ENCODE measurements at regions not wholly inside any gene's neighbourhood (a gene's known extent, or its start where the extent isn't known, plus 50 kb on each side); places are given as distances from the start of the nearest gene placed in this dataset.

DNA sequence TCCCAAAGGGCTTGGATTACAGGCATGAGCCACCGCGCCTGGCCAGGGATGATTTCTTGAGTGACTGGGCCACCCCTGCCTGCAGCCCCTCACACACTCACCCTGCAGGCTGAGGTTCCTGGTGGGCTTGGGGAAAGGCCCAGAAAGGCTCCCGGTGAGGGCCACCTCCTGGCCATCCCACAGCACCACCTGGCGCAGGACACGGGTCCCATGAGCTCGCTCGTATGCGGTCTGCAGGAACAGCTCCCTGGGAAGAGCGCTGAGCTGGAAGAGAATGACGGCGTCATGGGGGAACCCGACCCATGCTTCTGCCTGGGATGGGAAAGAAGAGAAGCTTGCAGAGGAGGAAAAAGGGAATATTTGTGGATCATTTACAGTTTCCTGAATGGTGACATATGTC, 59.3 kb downstream of the RMI2 start:
- no peaks in the 10 kb centered on the region for H3K4me1 ChIP-seq
- no peak overlapping the region for H3K27ac ChIP-seq
- no peaks in the 10 kb centered on the region for H3K27me3 ChIP-seq
- no peaks in the 10 kb centered on the region for H3K36me3 ChIP-seq
- no peak overlapping the region for H3K4me3 ChIP-seq
- TF ChIP-seq, protein P1, sequence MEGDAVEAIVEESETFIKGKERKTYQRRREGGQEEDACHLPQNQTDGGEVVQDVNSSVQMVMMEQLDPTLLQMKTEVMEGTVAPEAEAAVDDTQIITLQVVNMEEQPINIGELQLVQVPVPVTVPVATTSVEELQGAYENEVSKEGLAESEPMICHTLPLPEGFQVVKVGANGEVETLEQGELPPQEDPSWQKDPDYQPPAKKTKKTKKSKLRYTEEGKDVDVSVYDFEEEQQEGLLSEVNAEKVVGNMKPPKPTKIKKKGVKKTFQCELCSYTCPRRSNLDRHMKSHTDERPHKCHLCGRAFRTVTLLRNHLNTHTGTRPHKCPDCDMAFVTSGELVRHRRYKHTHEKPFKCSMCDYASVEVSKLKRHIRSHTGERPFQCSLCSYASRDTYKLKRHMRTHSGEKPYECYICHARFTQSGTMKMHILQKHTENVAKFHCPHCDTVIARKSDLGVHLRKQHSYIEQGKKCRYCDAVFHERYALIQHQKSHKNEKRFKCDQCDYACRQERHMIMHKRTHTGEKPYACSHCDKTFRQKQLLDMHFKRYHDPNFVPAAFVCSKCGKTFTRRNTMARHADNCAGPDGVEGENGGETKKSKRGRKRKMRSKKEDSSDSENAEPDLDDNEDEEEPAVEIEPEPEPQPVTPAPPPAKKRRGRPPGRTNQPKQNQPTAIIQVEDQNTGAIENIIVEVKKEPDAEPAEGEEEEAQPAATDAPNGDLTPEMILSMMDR (IDR thresholded peaks at IDR 0.05) = no peak
- no peaks in the 10 kb centered on the region for H3K9me3 ChIP-seq
- DNase-seq (ENCODE audit: low spot score in 2 of 2) = no peak
- intact Hi-C loops (cut with DNase I) = loop anchor here (5.0 kb wide), 2 partner anchors 128 to 442 kb away; no protein-coding TSS in a partner anchor

DNA sequence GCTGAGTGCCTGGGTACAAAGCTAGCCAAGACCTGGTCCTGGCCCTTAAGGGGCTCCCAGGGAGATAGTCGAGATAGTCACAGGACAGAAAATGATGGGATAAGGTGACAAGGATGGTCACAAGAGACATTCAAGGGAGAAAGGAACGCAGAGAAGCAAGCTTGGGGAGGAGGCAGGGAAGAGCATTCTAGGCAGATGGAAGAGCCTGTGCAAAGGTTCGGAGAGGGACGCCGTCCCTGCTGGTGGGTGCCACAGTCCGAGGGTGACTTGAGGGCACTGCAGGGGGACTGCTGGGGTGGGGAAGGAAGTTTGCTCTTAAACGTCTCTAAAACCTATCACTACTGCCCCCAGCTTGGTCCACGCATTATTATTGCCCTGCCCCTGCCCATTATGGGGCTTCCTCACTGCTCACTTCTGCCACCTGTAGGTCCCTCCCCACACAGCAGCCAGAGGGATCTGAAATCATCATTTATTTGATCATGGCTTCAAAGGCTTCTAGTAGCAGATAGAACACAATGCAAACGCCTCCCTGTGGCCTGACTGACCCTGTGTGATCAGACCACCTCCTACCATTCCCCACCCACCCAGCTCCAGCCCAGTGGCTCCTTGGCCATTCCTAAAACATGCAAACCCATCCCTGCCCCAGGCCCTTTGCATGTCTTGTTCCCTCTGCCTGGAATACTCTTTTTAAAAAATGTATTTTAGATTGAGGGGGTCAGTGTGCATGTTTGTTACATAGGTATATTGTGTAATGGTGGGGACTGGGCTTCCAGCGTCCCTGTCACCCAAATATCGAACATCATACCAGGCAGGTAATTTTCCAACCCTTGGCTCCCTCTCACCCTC, 60.3 kb downstream of the RMI2 start:
- Histone ChIP-seq H3K9me3 (no peaks in the 10 kb centered on the region), H3K27ac (no peak overlapping the region), H3K4me3 (no peak overlapping the region), H3K4me1 (peaks cover 0 to 6% of the 10 kb centered on the region in 2 donors), H3K36me3 (no peaks in the 10 kb centered on the region), H3K27me3 (no peaks in the 10 kb centered on the region)
- TF ChIP-seq, protein P1 (IDR thresholded peaks at IDR 0.05) = peak; percentile 24 to 59 (median 39)
- intact Hi-C loops (cut with DNase I) = loop anchor here (5.0 kb wide), 2 partner anchors 127 to 443 kb away; no protein-coding TSS in a partner anchor
- DNase-seq (ENCODE audit: low spot score in 2 of 2) = no peak

DNA sequence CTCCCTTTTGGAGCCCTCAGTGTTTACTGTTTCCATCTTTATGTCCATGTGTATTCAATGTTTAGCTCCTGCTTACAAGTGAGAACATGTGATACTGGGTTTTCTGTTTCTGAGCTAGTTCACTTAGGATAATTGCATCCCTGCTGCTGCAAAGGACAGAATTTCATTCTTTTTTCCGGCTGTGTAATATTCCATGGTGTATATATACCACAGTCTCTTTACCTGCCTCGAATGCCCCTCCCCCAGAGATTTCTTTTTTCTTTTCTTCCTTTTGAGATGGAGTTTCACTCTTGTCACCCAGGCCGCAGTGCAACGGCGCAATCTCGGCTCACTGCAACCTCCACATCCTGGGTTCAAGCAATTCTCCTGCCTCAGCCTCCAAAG, 60.9 kb downstream of the RMI2 start:
- Histone ChIP-seq H3K27me3 (no peaks in the 10 kb centered on the region), H3K9me3 (no peaks in the 10 kb centered on the region), H3K36me3 (no peaks in the 10 kb centered on the region), H3K4me3 (no peak overlapping the region), H3K4me1 (peaks cover 3 to 12% of the 10 kb centered on the region in 2 donors), H3K27ac (no peak overlapping the region)
- DNase-seq (ENCODE audit: low spot score in 2 of 2) = no peak
- TF ChIP-seq, protein P1 (IDR thresholded peaks at IDR 0.05) = no peak
- intact Hi-C loops (cut with DNase I) = loop anchor here (5.0 kb wide), 2 partner anchors 126 to 444 kb away; no protein-coding TSS in a partner anchor

DNA sequence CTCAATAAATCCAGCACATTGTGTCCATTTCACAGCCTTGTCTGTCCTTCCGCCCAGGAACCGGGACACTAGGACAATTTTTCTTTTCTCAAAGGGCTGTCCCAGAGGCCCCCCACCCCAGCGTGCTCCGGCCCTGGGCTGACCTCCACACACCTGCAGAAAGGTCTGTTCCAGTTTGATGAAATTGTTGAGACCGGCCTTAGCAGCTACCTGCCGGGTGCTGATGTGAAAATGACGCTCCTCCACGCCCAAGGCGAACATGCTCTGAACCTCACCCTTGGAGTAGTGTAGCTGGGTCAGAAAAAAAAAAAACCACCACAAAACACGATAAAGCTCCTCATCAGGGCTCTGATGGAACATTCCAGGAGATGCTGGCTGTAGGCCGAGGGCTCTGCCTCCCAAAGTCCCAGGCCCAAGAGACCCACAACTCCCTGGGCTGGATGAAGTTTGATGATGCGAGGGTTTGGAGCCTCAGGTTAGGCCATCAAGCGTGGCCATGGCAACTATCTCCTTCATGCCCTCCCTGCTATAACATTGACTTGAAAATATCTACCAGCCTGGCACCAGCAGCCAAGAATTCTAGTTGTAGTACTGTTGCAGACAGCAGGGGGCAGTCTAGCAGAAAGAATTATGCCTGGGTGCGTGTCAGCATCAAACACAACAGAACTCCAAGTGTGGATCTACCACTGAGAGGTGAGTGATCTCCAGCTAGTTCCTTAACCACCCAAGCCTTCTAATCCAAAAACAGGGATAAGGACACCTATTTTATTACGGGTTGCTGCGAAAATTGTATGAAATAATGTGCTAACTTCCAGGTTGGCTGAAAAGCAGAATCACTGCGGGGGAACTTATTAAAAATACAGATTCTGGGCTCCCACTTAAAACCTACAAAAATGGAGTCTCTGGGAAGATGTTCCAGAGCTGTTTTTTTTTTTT, 62.1 kb downstream of the RMI2 start:
- intact Hi-C loops (cut with DNase I) = loop anchor here (1.0 to 5.0 kb wide), 4 partner anchors 125 to 445 kb away; no protein-coding TSS in a partner anchor
- Histone ChIP-seq H3K4me3 (no peak overlapping the region), H3K9me3 (no peaks in the 10 kb centered on the region), H3K4me1 (peaks cover 3 to 19% of the 10 kb centered on the region in 2 donors), H3K27me3 (no peaks in the 10 kb centered on the region), H3K27ac (no peak overlapping the region), H3K36me3 (no peaks in the 10 kb centered on the region)
- DNase-seq (ENCODE audit: low spot score in 2 of 2) = peak in 1 of 2 donors; percentile 91
- TF ChIP-seq, protein P1 (IDR thresholded peaks at IDR 0.05) = peak; percentile 61 to 67 (median 65)

DNA sequence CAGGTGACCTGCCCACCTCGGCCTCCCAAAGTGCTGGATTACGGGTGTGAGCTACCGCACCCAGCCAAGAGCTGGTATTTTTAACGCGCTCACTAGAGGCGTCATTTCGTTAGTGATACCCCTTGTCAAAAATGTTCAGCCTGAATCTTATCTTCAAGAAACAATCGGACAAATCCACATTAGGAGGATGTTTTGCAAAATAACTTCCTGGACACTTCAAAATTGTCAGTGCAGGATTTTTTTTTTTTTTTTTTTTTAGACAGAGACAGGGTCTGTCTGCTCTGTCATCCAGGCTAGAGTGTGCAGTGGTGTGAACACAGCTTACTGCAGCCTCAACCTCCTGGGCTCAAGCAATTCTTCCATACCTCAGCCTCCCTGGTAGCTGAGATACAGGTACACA, 63.0 kb downstream of the RMI2 start:
- DNase-seq (ENCODE audit: low spot score in 2 of 2) = no peak
- Histone ChIP-seq H3K36me3 (no peaks in the 10 kb centered on the region), H3K9me3 (no peaks in the 10 kb centered on the region), H3K27me3 (no peaks in the 10 kb centered on the region), H3K27ac (no peak overlapping the region), H3K4me1 (peaks cover 3 to 19% of the 10 kb centered on the region in 2 donors), H3K4me3 (no peak overlapping the region)
- TF ChIP-seq, protein P1 (IDR thresholded peaks at IDR 0.05) = no peak
- intact Hi-C loops (cut with DNase I) = loop anchor here (5.0 kb wide), 2 partner anchors 124 to 446 kb away; no protein-coding TSS in a partner anchor

Data from ascending aorta (tissue), 2 donors.